ENCODE measurements at regions not wholly inside any gene's neighbourhood (a gene's known extent, or its start where the extent isn't known, plus 50 kb on each side); places are given as distances from the start of the nearest gene placed in this dataset.
A peak's percentile ranks its signal among the peaks of the same experiment; 100 is the strongest.

GRCh38 chr4:143273160-143273917 is 63.3 kb upstream of the GAB1 start:
- no peak for TF ChIP-seq CTCF (conservative IDR thresholded peaks at IDR 0.05; ENCODE audit: low read depth, low read length)
- no peak overlapping the region for H3K4me3 ChIP-seq (ENCODE audit: low read length)
- DNase-seq (ENCODE audit: low read depth): no peak

- TF ChIP-seq CTCF (conservative IDR thresholded peaks at IDR 0.05; ENCODE audit: low read depth, low read length): no peak
- H3K4me3 ChIP-seq (ENCODE audit: low read length): no peak overlapping the region
- no peak for DNase-seq (ENCODE audit: low read depth)
These were observed 55.8 kb upstream of the GAB1 start for GRCh38 chr4:143280861-143281260.

GRCh38 chr4:143281507-143282190 is 55.0 kb upstream of the GAB1 start:
- H3K4me3 ChIP-seq (ENCODE audit: low read length): no peak overlapping the region
- no peak for DNase-seq (ENCODE audit: low read depth)
- TF ChIP-seq CTCF (conservative IDR thresholded peaks at IDR 0.05; ENCODE audit: low read depth, low read length): no peak

- peak; percentile 74 for DNase-seq (ENCODE audit: low read depth)
These were observed 54.4 kb upstream of the GAB1 start for GRCh38 chr4:143282211-143282707.

GRCh38 chr4:143285696-143286437 is 50.8 kb upstream of the GAB1 start:
- no peak for TF ChIP-seq CTCF (conservative IDR thresholded peaks at IDR 0.05; ENCODE audit: low read depth, low read length)
- no peak overlapping the region for H3K4me3 ChIP-seq (ENCODE audit: low read length)
- no peak for DNase-seq (ENCODE audit: low read depth)

More at GRCh38 chr4:143282211-143282707, 54.4 kb upstream of the GAB1 start:
- TF ChIP-seq CTCF (conservative IDR thresholded peaks at IDR 0.05; ENCODE audit: low read depth, low read length): no peak
- H3K4me3 ChIP-seq (ENCODE audit: low read length): no peak overlapping the region

GRCh38 chr4:143286701-143287571 is 49.7 kb upstream of the GAB1 start:
- DNase-seq (ENCODE audit: low read depth): no peak
- no peak overlapping the region for H3K4me3 ChIP-seq (ENCODE audit: low read length)
- TF ChIP-seq CTCF (conservative IDR thresholded peaks at IDR 0.05; ENCODE audit: low read depth, low read length): no peak

Data from retinal pigment epithelial cell (primary cell).